A673 (cell line): ENCODE measurements at regions not wholly inside any gene's neighbourhood (a gene's known extent, or its start where the extent isn't known, plus 50 kb on each side); places are given as distances from the start of the nearest gene placed in this dataset.

Source experiments
- BruUV-seq: library from RNA; stranded (reverse); fragments of 400-500 nt; replicated peaks from 2 replicates; lab custom pipeline; 2021; lab: Mats Ljungman, UMichigan
- CTCF ChIA-PET: fragments of 300-600 bp; sonication (Branson Sonifier 250); formaldehyde crosslinking; loops from one replicate; lab custom pipeline; 2022; ENCODE audit warnings: antibody characterized with exemption; lab: Charles Lee
- POLR2A ChIA-PET: fragments of 300-600 bp; sonication (Branson Sonifier 250); formaldehyde crosslinking; loops from one replicate; lab custom pipeline; 2022; ENCODE audit warnings: antibody characterized with exemption; ENCODE audit not compliant: low non-redundant PET; lab: Charles Lee
- DNase-seq: peaks from one replicate; pipeline ENCODE4 v3.0.0-alpha.2; 2015; ENCODE audit warnings: low spot score
- H3K27ac ChIP-seq: fragments of 200-600 bp; sonication (generic); 2 replicates; pipeline ENCODE4 v1.5.1; 2016; ENCODE audit warnings: mixed run types, low read depth, mild to moderate bottlenecking, mixed read lengths, antibody characterized with exemption, low read length; ENCODE audit not compliant: poor library complexity, severe bottlenecking
- H3K27me3 ChIP-seq: fragments of 200-600 bp; sonication (generic); replicated peaks from 2 replicates; pipeline ENCODE4 v1.6.1; 2017; ENCODE audit warnings: mixed run types, low read depth, mild to moderate bottlenecking, mixed read lengths, antibody characterized with exemption, low read length; ENCODE audit not compliant: insufficient read depth, poor library complexity
- H3K36me3 ChIP-seq: fragments of 200-600 bp; sonication (generic); 2 replicates; pipeline ENCODE4 v1.6.1; 2016; ENCODE audit warnings: mixed run types, mild to moderate bottlenecking, mixed read lengths, antibody characterized with exemption, low read length; ENCODE audit not compliant: insufficient read depth, poor library complexity, severe bottlenecking
- H3K4me1 ChIP-seq: fragments of 200-600 bp; sonication (generic); 2 replicates; pipeline ENCODE4 v1.6.1; 2017; ENCODE audit warnings: mixed run types, mild to moderate bottlenecking, mixed read lengths, antibody characterized with exemption, low read length; ENCODE audit not compliant: insufficient read depth, poor library complexity, severe bottlenecking
- H3K4me3 ChIP-seq: fragments of 200-600 bp; sonication (generic); 2 replicates; pipeline ENCODE4 v1.5.1; 2016; ENCODE audit warnings: low read depth, mixed run types, mild to moderate bottlenecking, mixed read lengths, low read length; ENCODE audit not compliant: poor library complexity, severe bottlenecking
- H3K9me3 ChIP-seq: fragments of 200-600 bp; sonication (generic); 2 replicates; pipeline ENCODE4 v1.6.1; 2016; ENCODE audit warnings: mixed run types, low read depth, mild to moderate bottlenecking, mixed read lengths, antibody characterized with exemption, low read length; ENCODE audit not compliant: poor library complexity, severe bottlenecking
- CTCF ChIP-seq: fragments of 300-800, 200-600 bp; sonication (generic); conservative IDR thresholded peaks from 2 replicates; pipeline ENCODE4 v1.5.1; 2017; ENCODE audit warnings: low read depth, mild to moderate bottlenecking, antibody characterized with exemption, low read length, moderate library complexity, mixed read lengths
- EZH2 ChIP-seq: fragments of 200-600 bp; sonication (generic); IDR thresholded peaks from 2 replicates; pipeline ENCODE4 v1.6.1; 2017; ENCODE audit warnings: borderline replicate concordance, low read depth, mild to moderate bottlenecking, mixed read lengths, antibody characterized with exemption, low read length; ENCODE audit not compliant: poor library complexity, severe bottlenecking
- intact Hi-C: fragments of 100-400 bp; cut with micrococcal nuclease; formaldehyde crosslinking; loops from one replicate; pipeline ENCODE4 v1.10.0; 2022; ENCODE audit not compliant: unreplicated experiment

GRCh38 chr2:15691586-15692310, 100.1 kb downstream of the DDX1 start:
- H3K27ac ChIP-seq = no peak overlapping the region
- H3K27me3 ChIP-seq = peaks cover 8% of the 10 kb centered on the region
- no peaks in the 10 kb centered on the region for H3K4me1 ChIP-seq
- intact Hi-C loops = no loop called here
- TF ChIP-seq CTCF (no peak), EZH2 (no peak)
- ChIA-PET POLR2A (no interaction called here), CTCF (no interaction called here)
- no peaks in the 10 kb centered on the region for H3K36me3 ChIP-seq
- H3K9me3 ChIP-seq = no peaks in the 10 kb centered on the region
- H3K4me3 ChIP-seq = no peak overlapping the region
- DNase-seq = no peak
- BruUV-seq = no TSS peak

DNA sequence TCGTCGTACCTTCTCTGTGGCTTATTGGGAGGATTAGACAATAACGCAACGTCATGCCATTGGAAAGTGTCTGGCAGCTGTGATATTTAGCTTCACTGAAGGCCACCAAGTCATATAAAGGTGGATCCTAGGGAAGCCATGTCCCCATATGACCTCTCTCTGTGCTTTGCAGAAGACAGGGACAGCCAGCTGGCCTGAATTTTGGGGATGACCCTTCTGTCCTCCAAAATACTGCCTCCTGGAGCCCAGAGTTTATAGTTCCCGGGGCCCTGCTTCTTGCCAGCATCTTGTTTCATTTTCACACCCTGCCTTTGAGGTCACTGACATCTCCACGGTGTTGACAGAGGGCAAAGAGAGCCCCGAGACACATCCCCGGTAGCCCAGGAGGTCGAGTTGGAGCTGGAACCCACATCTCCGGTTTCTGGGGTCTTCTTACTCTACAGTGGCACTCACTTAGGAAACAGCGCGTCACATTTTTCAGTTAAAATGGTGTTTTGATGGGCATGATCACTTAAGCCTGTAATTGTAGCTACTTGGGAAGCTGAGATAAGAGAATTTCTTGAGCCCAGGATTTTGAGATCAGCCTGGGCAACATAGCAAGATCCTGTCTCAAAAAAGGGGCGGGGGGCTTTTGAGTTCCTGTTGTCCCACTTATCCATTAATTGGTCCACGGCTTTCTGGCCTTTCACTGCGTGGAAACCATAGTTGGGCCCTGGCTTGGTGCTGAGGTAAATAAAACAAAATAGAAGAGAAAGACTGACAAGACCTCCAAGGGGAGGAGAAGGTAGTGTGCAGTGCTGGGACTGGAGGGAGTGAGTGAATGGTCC, 101.1 kb downstream of the DDX1 start:
- ChIA-PET CTCF (no interaction called here), POLR2A (no interaction called here)
- intact Hi-C loops = no loop called here
- H3K27ac ChIP-seq = no peak overlapping the region
- no peaks in the 10 kb centered on the region for H3K9me3 ChIP-seq
- H3K4me3 ChIP-seq = no peak overlapping the region
- no peak for DNase-seq
- H3K27me3 ChIP-seq = peaks cover 6% of the 10 kb centered on the region
- H3K36me3 ChIP-seq = no peaks in the 10 kb centered on the region
- no TSS peak for BruUV-seq
- TF ChIP-seq EZH2 = no peak
- no peak for TF ChIP-seq CTCF
- H3K4me1 ChIP-seq = no peaks in the 10 kb centered on the region

DNA sequence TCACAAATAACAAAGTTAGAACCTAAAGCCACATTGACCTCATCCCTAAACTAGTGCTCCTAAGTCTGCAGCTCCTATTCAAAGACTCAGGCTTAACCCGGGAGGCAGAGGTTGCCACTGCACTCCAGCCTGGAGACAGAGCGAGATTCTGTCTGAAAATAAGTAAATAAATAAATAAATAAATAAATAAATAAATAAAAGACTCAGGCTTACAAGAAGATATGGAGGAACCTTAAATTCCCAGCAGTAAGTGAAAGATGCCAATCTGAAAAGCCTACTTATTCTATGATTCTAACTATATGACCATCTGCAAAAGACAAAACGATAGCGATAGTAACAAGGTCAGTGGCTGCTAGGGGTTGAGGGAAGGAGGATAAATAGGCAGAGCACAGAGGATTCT, 101.7 kb downstream of the DDX1 start:
- H3K36me3 ChIP-seq = no peaks in the 10 kb centered on the region
- H3K27me3 ChIP-seq = peaks cover under 1% of the 10 kb centered on the region
- no peak overlapping the region for H3K4me3 ChIP-seq
- DNase-seq = no peak
- H3K4me1 ChIP-seq = no peaks in the 10 kb centered on the region
- no peak for TF ChIP-seq EZH2
- intact Hi-C loops = no loop called here
- no TSS peak for BruUV-seq
- ChIA-PET CTCF (no interaction called here), POLR2A (no interaction called here)
- no peaks in the 10 kb centered on the region for H3K9me3 ChIP-seq
- no peak overlapping the region for H3K27ac ChIP-seq
